DOHH2 (cell line): ENCODE measurements at regions not wholly inside any gene's neighbourhood (a gene's known extent, or its start where the extent isn't known, plus 50 kb on each side); places are given as distances from the start of the nearest gene placed in this dataset.

Source experiments
- H3F3A ChIP-seq: fragments of 200-600 bp; sonication (generic), shearing (Covaris generic); 2 replicates; pipeline ENCODE4 v1.6.0; 2016; ENCODE audit warnings: antibody characterized with exemption, mild to moderate bottlenecking; ENCODE audit not compliant: control insufficient read depth, insufficient read depth
- H3K27ac ChIP-seq: fragments of 200-600 bp; sonication (generic); 2 replicates; pipeline ENCODE4 v1.5.1; 2014; ENCODE audit warnings: low read depth, mild to moderate bottlenecking, low read length, moderate library complexity
- H3K27me3 ChIP-seq: fragments of 200-600 bp; sonication (generic); 2 replicates; pipeline ENCODE4 v1.6.1; 2014; ENCODE audit warnings: mild to moderate bottlenecking, low read length, mixed read lengths; ENCODE audit not compliant: control insufficient read depth
- H3K36me3 ChIP-seq: fragments of 200-600 bp; sonication (generic); 2 replicates; pipeline ENCODE4 v1.6.1; 2014; ENCODE audit warnings: mild to moderate bottlenecking, low read length, moderate library complexity, mixed read lengths; ENCODE audit not compliant: control insufficient read depth
- H3K4me1 ChIP-seq: fragments of 200-600 bp; sonication (generic); 2 replicates; pipeline ENCODE4 v1.6.1; 2014; ENCODE audit warnings: mild to moderate bottlenecking, low read length, mixed read lengths; ENCODE audit not compliant: control insufficient read depth
- H3K4me2 ChIP-seq: fragments of 200-600 bp; sonication (generic); 2 replicates; pipeline ENCODE4 v1.6.0; 2014; ENCODE audit warnings: mild to moderate bottlenecking, low read length, moderate library complexity
- H3K4me3 ChIP-seq: fragments of 200-600 bp; sonication (generic); 2 replicates; pipeline ENCODE4 v1.5.1; 2014; ENCODE audit warnings: mild to moderate bottlenecking, low read length, mixed read lengths
- H3K79me2 ChIP-seq: fragments of 200-600 bp; sonication (generic); 2 replicates; pipeline ENCODE4 v1.6.1; 2014; ENCODE audit warnings: mild to moderate bottlenecking, low read length, mixed read lengths; ENCODE audit not compliant: control insufficient read depth
- H3K9me2 ChIP-seq: fragments of 200-600 bp; sonication (generic); replicated peaks from 2 replicates; pipeline ENCODE4 v1.6.1; 2014; ENCODE audit warnings: mild to moderate bottlenecking, low read length, mixed read lengths; ENCODE audit not compliant: control insufficient read depth
- H3K9me3 ChIP-seq: fragments of 200-600 bp; sonication (generic); 2 replicates; pipeline ENCODE4 v1.6.1; 2014; ENCODE audit warnings: antibody characterized with exemption, low read length, mixed read lengths; ENCODE audit not compliant: control insufficient read depth, insufficient read depth
- H4K20me1 ChIP-seq: fragments of 200-600 bp; sonication (generic); 2 replicates; pipeline ENCODE4 v1.6.0; 2014; ENCODE audit warnings: low read depth, mild to moderate bottlenecking, antibody characterized with exemption, low read length, moderate library complexity; ENCODE audit not compliant: control insufficient read depth, insufficient read depth
- CTCF ChIP-seq: fragments of 200-600 bp; sonication (generic); IDR thresholded peaks from one replicate; pipeline ENCODE4 v1.5.1; 2014; ENCODE audit warnings: antibody characterized with exemption, mild to moderate bottlenecking, low read depth, low read length; ENCODE audit not compliant: poor library complexity, severe bottlenecking
- EZH2phosphoT487 ChIP-seq: fragments of 200-600 bp; sonication (generic); IDR thresholded peaks from 2 replicates; pipeline ENCODE4 v1.6.1; 2017; ENCODE audit warnings: borderline replicate concordance, mild to moderate bottlenecking, antibody characterized with exemption, low read length, moderate library complexity, mixed read lengths

- H3K79me2 ChIP-seq, result no peaks in the 10 kb centered on the region
- no peaks in the 10 kb centered on the region for H3K9me2 ChIP-seq
- H3K4me1 ChIP-seq, result no peaks in the 10 kb centered on the region
- H3K4me2 ChIP-seq, result no peak overlapping the region
- no peaks in the 10 kb centered on the region for H3K27me3 ChIP-seq
- H3K4me3 ChIP-seq, result no peak overlapping the region
- no peaks in the 10 kb centered on the region for H3K9me3 ChIP-seq
- no peaks in the 10 kb centered on the region for H4K20me1 ChIP-seq
- TF ChIP-seq CTCF (no peak), EZH2phosphoT487 (no peak)
- H3K36me3 ChIP-seq, result no peaks in the 10 kb centered on the region
- no peaks in the 10 kb centered on the region for H3F3A ChIP-seq
- no peak overlapping the region for H3K27ac ChIP-seq
These were observed 311.9 kb upstream of the MAP3K7 start for GRCh38 chr6:90898763-90899162.

GRCh38 chr6:90896075-90896547, 309.2 kb upstream of the MAP3K7 start:
- H3K9me3 ChIP-seq, result no peaks in the 10 kb centered on the region
- no peaks in the 10 kb centered on the region for H4K20me1 ChIP-seq
- H3K4me2 ChIP-seq, result no peak overlapping the region
- H3F3A ChIP-seq, result no peaks in the 10 kb centered on the region
- H3K27me3 ChIP-seq, result no peaks in the 10 kb centered on the region
- H3K4me1 ChIP-seq, result no peaks in the 10 kb centered on the region
- H3K9me2 ChIP-seq, result no peaks in the 10 kb centered on the region
- TF ChIP-seq EZH2phosphoT487 (no peak), CTCF (no peak)
- H3K4me3 ChIP-seq, result no peak overlapping the region
- H3K79me2 ChIP-seq, result no peaks in the 10 kb centered on the region
- no peaks in the 10 kb centered on the region for H3K36me3 ChIP-seq
- H3K27ac ChIP-seq, result no peak overlapping the region

GRCh38 chr6:90895299-90896074, 308.6 kb upstream of the MAP3K7 start:
- Histone ChIP-seq H3K4me3 (no peak overlapping the region), H4K20me1 (no peaks in the 10 kb centered on the region), H3K4me2 (no peak overlapping the region), H3K4me1 (no peaks in the 10 kb centered on the region), H3K27me3 (no peaks in the 10 kb centered on the region), H3K9me3 (no peaks in the 10 kb centered on the region), H3K36me3 (no peaks in the 10 kb centered on the region), H3F3A (no peaks in the 10 kb centered on the region), H3K27ac (no peak overlapping the region), H3K9me2 (no peaks in the 10 kb centered on the region), H3K79me2 (no peaks in the 10 kb centered on the region)
- no peak for TF ChIP-seq CTCF
- no peak for TF ChIP-seq EZH2phosphoT487
